Suppressor macrophage treated with lipopolysaccharide for 1 hour (primary cell): ENCODE measurements at regions not wholly inside any gene's neighbourhood (a gene's known extent, or its start where the extent isn't known, plus 50 kb on each side); places are given as distances from the start of the nearest gene placed in this dataset.
"Not testable (repeated sequence)": the region's sequence is repeated elsewhere in the genome, so short reads cannot be mapped to it uniquely, and the experiment has no call there.

Experiments used
- DNase-seq, 3 donors: peaks; one replicate each; pipeline ENCODE4 v3.0.0-alpha.2; 2020 to 2022

- DNase-seq, result not testable (repeated sequence)
Observed at GRCh38 chrX:76774912-76775311, 347.4 kb downstream of the MAGEE1 start.

GRCh38 chrX:76796311-76796710, 368.8 kb downstream of the MAGEE1 start:
- DNase-seq, result no peak

- no peak for DNase-seq
Observed at GRCh38 chrX:76802708-76803107, 375.2 kb downstream of the MAGEE1 start.

GRCh38 chrX:76815754-76816153, 388.2 kb downstream of the MAGEE1 start:
- DNase-seq, result no peak

- DNase-seq, result not testable (repeated sequence)
Observed at GRCh38 chrX:76817279-76817678, 389.8 kb downstream of the MAGEE1 start.

GRCh38 chrX:76821276-76821675, 393.8 kb downstream of the MAGEE1 start:
- no peak for DNase-seq

- DNase-seq, result no peak
Observed at GRCh38 chrX:76827672-76828071, 400.2 kb downstream of the MAGEE1 start.

- not testable (repeated sequence) for DNase-seq
Observed at GRCh38 chrX:76840902-76841301, 413.4 kb downstream of the MAGEE1 start.

- no peak for DNase-seq
Observed at GRCh38 chrX:76850851-76851250, 423.3 kb downstream of the MAGEE1 start.

- DNase-seq, result no peak
Observed at GRCh38 chrX:76862509-76862908, 435.0 kb downstream of the MAGEE1 start.

GRCh38 chrX:76893930-76894329, 466.4 kb downstream of the MAGEE1 start:
- DNase-seq, result no peak

- DNase-seq, result no peak
Observed at GRCh38 chrX:76915836-76916235, 488.3 kb downstream of the MAGEE1 start.

GRCh38 chrX:76918033-76918432, 490.5 kb downstream of the MAGEE1 start:
- DNase-seq, result no peak

GRCh38 chrX:76919761-76920160, 492.3 kb downstream of the MAGEE1 start:
- DNase-seq, result no peak

- no peak for DNase-seq
Observed at GRCh38 chrX:76920607-76921006, 493.1 kb downstream of the MAGEE1 start.

- DNase-seq, result no peak
Observed at GRCh38 chrX:76921176-76921575, 493.7 kb downstream of the MAGEE1 start.

- DNase-seq, result no peak
Observed at GRCh38 chrX:76922100-76922499, 494.6 kb downstream of the MAGEE1 start.

- DNase-seq, result not testable (repeated sequence)
Observed at GRCh38 chrX:76924616-76925015, 497.1 kb downstream of the MAGEE1 start.

- DNase-seq, result no peak
Observed at GRCh38 chrX:76931518-76931917, 504.0 kb downstream of the MAGEE1 start.

GRCh38 chrX:76957485-76957884, 489.7 kb upstream of the FGF16 start:
- no peak for DNase-seq

- no peak for DNase-seq
Observed at GRCh38 chrX:76971393-76972376, 475.5 kb upstream of the FGF16 start.

- DNase-seq, result no peak
Observed at GRCh38 chrX:76977452-76977851, 469.7 kb upstream of the FGF16 start.

- DNase-seq, result no peak
Observed at GRCh38 chrX:76987381-76987780, 459.8 kb upstream of the FGF16 start.

- no peak for DNase-seq
Observed at GRCh38 chrX:76996641-76997040, 450.5 kb upstream of the FGF16 start.

- no peak for DNase-seq
Observed at GRCh38 chrX:77003530-77003929, 443.7 kb upstream of the FGF16 start.
